Astrocyte (in vitro differentiated cells and primary cell): ENCODE measurements at regions not wholly inside any gene's neighbourhood (a gene's known extent, or its start where the extent isn't known, plus 50 kb on each side); places are given as distances from the start of the nearest gene placed in this dataset.
"Not testable (repeated sequence)": the region's sequence is repeated elsewhere in the genome, so short reads cannot be mapped to it uniquely, and the experiment has no call there.

Source experiments
- EZH2 ChIP-seq: IDR thresholded peaks from 2 replicates; pipeline ENCODE4 v1.6.1; 2012; ENCODE audit warnings: mild to moderate bottlenecking, low read length, inconsistent platforms; ENCODE audit not compliant: insufficient read depth
- TF ChIP-seq, protein P1 (sequence below): IDR thresholded peaks from 2 replicates; pipeline ENCODE4 v1.5.1; 2011; ENCODE audit warnings: low read depth, mild to moderate bottlenecking, inconsistent platforms, low read length, moderate library complexity; ENCODE audit not compliant: insufficient read depth

DNA sequence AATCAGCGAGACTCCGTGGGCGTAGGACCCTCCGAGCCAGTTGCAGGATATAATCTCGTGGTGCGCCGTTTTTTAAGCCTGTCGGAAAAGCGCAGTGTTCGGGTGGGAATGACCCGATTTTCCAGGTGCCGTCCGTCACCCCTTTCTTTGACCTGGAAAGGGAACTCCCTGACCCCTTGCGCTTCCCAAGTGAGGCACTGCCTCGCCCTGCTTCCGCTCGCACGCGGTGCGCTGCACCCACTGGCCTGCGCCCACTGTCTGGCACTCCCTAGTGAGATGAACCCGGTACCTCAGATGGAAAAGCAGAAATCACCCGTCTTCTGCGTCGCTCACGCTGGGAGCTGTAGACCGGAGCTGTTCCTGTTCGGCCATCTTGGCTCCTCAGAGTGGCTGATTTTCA, 249.6 kb upstream of the VCX start:
- TF ChIP-seq, protein P1, sequence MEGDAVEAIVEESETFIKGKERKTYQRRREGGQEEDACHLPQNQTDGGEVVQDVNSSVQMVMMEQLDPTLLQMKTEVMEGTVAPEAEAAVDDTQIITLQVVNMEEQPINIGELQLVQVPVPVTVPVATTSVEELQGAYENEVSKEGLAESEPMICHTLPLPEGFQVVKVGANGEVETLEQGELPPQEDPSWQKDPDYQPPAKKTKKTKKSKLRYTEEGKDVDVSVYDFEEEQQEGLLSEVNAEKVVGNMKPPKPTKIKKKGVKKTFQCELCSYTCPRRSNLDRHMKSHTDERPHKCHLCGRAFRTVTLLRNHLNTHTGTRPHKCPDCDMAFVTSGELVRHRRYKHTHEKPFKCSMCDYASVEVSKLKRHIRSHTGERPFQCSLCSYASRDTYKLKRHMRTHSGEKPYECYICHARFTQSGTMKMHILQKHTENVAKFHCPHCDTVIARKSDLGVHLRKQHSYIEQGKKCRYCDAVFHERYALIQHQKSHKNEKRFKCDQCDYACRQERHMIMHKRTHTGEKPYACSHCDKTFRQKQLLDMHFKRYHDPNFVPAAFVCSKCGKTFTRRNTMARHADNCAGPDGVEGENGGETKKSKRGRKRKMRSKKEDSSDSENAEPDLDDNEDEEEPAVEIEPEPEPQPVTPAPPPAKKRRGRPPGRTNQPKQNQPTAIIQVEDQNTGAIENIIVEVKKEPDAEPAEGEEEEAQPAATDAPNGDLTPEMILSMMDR, result not testable (repeated sequence)
- TF ChIP-seq EZH2, result not testable (repeated sequence)
